Kidney (tissue), 13 donors: ENCODE measurements at regions not wholly inside any gene's neighbourhood (a gene's known extent, or its start where the extent isn't known, plus 50 kb on each side); places are given as distances from the start of the nearest gene placed in this dataset.

ENCODE experiments used
- DNase-seq, 5 donors: peaks; one replicate each; pipeline ENCODE4 v3.0.0-alpha.2; 2013 to 2020
- FAIRE-seq: peaks from 2 replicates; lab custom pipeline; 2012; peaks lifted over from hg19 to GRCh38; lab: Jason Lieb, UNC
- H3K27ac ChIP-seq, 2 donors: one replicate each; pipeline ENCODE4 v1.7.0; 2013; ENCODE audit warnings: low read depth in 2 of 2, low read length in 2 of 2, inconsistent platforms in 1 of 2
- H3K27me3 ChIP-seq: one replicate; pipeline ENCODE4 v1.7.1; 2013; ENCODE audit warnings: low read length, inconsistent platforms; ENCODE audit not compliant: control insufficient read depth, insufficient read depth
- H3K36me3 ChIP-seq, 3 donors: one replicate each; pipeline versions ENCODE4 v1.7.0 to v1.7.1; 2013; ENCODE audit warnings: low read length in 3 of 3, control low read depth in 1 of 3, inconsistent platforms in 1 of 3; ENCODE audit not compliant: insufficient read depth in 3 of 3, control insufficient read depth in 2 of 3
- H3K4me1 ChIP-seq, 3 donors: one replicate each; pipeline versions ENCODE4 v1.7.0 to v1.7.1; 2013; ENCODE audit warnings: low read length in 3 of 3, inconsistent platforms in 1 of 3, low read depth in 1 of 3; ENCODE audit not compliant: control insufficient read depth in 2 of 3, insufficient read depth in 2 of 3
- H3K4me3 ChIP-seq, 3 donors: one replicate each; pipeline versions ENCODE4 v1.7.0 to v1.8.1; 2013; ENCODE audit warnings: low read length in 3 of 3, control low read depth in 1 of 3, inconsistent platforms in 1 of 3
- H3K9ac ChIP-seq, 3 donors: one replicate each; pipeline versions ENCODE4 v1.7.0 to v1.7.1; 2013; ENCODE audit warnings: low read length in 3 of 3, control low read depth in 1 of 3, inconsistent platforms in 1 of 3
- H3K9me3 ChIP-seq, 3 donors: one replicate each; pipeline versions ENCODE4 v1.7.0 to v1.7.1; 2013; ENCODE audit warnings: low read length in 3 of 3, control low read depth in 1 of 3, inconsistent platforms in 1 of 3; ENCODE audit not compliant: control insufficient read depth in 2 of 3, insufficient read depth in 1 of 3
- CTCF ChIP-seq: IDR thresholded peaks from 3 replicates; pipeline ENCODE4 v1.5.1; 2012; ENCODE audit warnings: mild to moderate bottlenecking, moderate library complexity, borderline replicate concordance; ENCODE audit not compliant: insufficient read depth; ENCODE audit errors: extremely low read depth
- intact Hi-C: fragments of 100-400 bp; cut with DNase I; formaldehyde crosslinking; loops from one replicate; pipeline ENCODE4 v1.11.1; 2022
- donor health status: control.
- donor health status: control.
- donor health status: control.
- donor health status: control.
- donor health status: control.
- donor health status: DM: yes; HTN: yes; CAD: no.
- donor health status: Normal renal cell carcinoma (clear cell type).

DNA sequence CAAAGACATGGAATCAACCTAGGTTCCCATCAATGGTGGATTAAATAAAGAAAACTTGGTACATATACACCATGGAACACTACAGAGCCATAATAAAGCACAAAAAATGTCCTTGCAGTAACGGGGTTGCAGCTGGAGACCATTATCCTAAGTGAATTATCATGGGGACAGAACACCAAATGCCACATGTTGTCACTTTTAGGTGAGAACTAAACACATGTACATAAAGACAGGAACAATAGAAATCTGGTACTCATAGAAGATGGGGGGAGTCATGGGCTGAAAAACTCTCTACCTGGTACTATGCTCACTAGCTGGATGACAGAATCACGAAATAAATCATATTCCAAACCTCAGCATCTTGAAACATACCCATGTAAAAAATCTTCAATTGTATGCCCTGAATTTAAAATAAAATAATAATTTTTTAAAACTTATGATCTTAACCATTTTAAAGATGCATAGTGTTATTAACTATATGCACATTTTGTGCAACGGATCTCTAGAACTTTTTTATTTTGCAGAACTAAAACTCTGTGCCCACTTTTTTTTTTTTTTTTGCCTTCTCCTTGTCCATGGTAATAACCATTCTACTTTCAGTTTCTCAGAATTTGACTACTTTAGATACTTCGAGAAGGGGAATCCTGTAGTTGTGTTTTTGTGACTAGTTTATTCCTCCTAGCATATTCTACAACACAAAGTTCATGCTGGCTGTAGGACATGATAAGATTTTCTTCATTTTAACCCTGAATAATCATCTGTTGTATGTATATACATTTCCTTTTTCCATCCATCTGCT is 1081.6 kb upstream of the ACO1 start:
- H3K4me1 ChIP-seq: no peaks in the 10 kb centered on the region
- no peak overlapping the region for H3K4me3 ChIP-seq
- no peak overlapping the region for H3K9ac ChIP-seq
- no peaks in the 10 kb centered on the region for H3K36me3 ChIP-seq
- H3K27ac ChIP-seq: no peak overlapping the region
- no peak for TF ChIP-seq CTCF
- intact Hi-C loops: no loop called here
- FAIRE-seq: no peak
- DNase-seq: no peak
- H3K27me3 ChIP-seq: no peaks in the 10 kb centered on the region
- no peaks in the 10 kb centered on the region for H3K9me3 ChIP-seq

DNA sequence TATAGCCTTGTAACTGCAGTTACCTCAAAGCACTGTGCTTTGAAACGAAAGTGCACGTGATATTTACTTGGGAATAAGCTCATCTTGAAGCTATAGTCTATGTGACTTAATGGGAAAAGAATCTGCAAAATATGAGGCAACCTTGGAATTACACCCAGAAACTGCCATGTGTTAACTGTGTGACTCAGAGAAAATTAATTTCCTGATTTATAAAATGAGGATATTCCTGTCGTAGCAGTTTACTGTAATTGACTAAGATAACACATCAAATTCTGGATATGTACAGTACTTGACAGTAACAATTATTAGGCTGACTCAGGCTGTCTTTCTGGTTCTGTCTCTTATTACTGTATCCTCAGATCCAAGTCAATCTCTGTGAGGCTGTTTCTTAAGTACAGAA is 1079.9 kb upstream of the ACO1 start:
- FAIRE-seq: no peak
- intact Hi-C loops: no loop called here
- no peaks in the 10 kb centered on the region for H3K36me3 ChIP-seq
- TF ChIP-seq CTCF: no peak
- H3K9me3 ChIP-seq: no peaks in the 10 kb centered on the region
- peak in 1 of 5 donors; percentile 2 for DNase-seq
- H3K4me1 ChIP-seq: no peaks in the 10 kb centered on the region
- no peak overlapping the region for H3K9ac ChIP-seq
- H3K4me3 ChIP-seq: no peak overlapping the region
- no peaks in the 10 kb centered on the region for H3K27me3 ChIP-seq
- no peak overlapping the region for H3K27ac ChIP-seq

GRCh38 chr9:31314241-31314640 is 1070.2 kb upstream of the ACO1 start:
- no peaks in the 10 kb centered on the region for H3K27me3 ChIP-seq
- intact Hi-C loops: no loop called here
- no peaks in the 10 kb centered on the region for H3K9me3 ChIP-seq
- no peak overlapping the region for H3K27ac ChIP-seq
- FAIRE-seq (no peak), DNase-seq (peak in 2 of 5 donors; percentile 30 to 31)
- TF ChIP-seq CTCF: no peak
- H3K36me3 ChIP-seq: no peaks in the 10 kb centered on the region
- H3K9ac ChIP-seq: no peak overlapping the region
- H3K4me3 ChIP-seq: no peak overlapping the region
- no peaks in the 10 kb centered on the region for H3K4me1 ChIP-seq

DNA sequence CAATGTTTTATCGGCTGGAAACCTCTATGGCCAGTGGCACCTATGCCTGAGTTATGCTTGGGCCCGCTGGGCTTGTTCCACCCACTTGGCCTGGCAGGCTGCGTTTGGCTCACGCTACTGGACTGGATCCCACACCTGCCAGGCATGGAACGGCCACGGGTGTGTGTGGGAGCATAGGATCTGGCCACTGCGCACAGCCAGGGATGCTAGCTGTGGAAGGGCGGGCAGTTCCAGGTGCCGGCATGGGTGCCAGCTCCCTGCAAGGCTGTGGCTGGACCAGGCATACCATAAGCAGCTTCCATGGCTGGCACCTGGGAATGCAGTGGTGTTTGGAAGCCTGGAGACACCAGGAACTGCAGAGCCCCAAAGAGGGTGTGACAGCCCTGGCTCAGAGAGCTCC is 1063.9 kb upstream of the ACO1 start:
- no peaks in the 10 kb centered on the region for H3K4me1 ChIP-seq
- H3K9ac ChIP-seq: no peak overlapping the region
- no peak for FAIRE-seq
- intact Hi-C loops: no loop called here
- no peak for TF ChIP-seq CTCF
- no peaks in the 10 kb centered on the region for H3K27me3 ChIP-seq
- no peak overlapping the region for H3K4me3 ChIP-seq
- peak in 1 of 5 donors; percentile 65 for DNase-seq
- H3K27ac ChIP-seq: no peak overlapping the region
- no peaks in the 10 kb centered on the region for H3K36me3 ChIP-seq
- H3K9me3 ChIP-seq: no peaks in the 10 kb centered on the region
